ENCODE measurements at regions not wholly inside any gene's neighbourhood (a gene's known extent, or its start where the extent isn't known, plus 50 kb on each side); places are given as distances from the start of the nearest gene placed in this dataset.

DNA sequence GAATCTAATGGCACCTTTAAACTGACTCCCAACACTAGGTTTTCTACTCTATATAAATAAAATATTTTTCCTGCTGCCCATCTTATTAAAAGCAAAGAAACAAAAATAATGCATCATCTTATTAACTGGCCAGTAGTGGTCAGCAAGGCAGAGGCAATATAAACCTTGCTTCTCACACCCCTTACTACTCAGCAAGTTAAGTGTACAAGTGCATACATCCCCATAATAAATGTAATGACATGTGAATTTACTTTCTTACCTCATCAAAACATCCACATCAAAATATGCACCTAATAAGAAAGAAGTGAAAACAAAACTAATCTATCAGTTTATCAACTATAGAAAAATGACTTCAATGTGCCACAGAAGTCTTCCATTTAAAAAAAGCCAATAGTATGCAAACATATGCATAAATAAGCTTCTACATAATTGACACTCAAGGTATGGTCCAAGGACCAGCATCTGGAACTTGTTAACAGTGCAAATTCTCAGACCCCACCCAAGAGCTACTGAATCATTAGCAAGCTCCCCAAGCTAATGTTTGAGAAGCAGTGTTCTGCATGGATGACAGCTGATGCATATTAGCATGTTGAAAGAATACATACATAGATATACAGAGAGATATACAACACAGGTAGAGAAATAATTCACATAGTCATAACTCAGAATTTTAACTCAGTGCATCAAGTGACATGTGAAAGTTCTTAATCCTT lies 182.7 kb downstream of the C7orf25 start:
- TF ChIP-seq, protein P1, sequence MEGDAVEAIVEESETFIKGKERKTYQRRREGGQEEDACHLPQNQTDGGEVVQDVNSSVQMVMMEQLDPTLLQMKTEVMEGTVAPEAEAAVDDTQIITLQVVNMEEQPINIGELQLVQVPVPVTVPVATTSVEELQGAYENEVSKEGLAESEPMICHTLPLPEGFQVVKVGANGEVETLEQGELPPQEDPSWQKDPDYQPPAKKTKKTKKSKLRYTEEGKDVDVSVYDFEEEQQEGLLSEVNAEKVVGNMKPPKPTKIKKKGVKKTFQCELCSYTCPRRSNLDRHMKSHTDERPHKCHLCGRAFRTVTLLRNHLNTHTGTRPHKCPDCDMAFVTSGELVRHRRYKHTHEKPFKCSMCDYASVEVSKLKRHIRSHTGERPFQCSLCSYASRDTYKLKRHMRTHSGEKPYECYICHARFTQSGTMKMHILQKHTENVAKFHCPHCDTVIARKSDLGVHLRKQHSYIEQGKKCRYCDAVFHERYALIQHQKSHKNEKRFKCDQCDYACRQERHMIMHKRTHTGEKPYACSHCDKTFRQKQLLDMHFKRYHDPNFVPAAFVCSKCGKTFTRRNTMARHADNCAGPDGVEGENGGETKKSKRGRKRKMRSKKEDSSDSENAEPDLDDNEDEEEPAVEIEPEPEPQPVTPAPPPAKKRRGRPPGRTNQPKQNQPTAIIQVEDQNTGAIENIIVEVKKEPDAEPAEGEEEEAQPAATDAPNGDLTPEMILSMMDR (IDR thresholded peaks at IDR 0.05; ENCODE audit: poor library complexity, severe bottlenecking), result no peak
- Histone ChIP-seq H3K4me1 (ENCODE audit: insufficient read depth, poor library complexity, severe bottlenecking) (no peaks in the 10 kb centered on the region), H3K4me3 (ENCODE audit: severe bottlenecking) (no peak overlapping the region), H3K9me3 (ENCODE audit: severe bottlenecking) (no peaks in the 10 kb centered on the region), H3K27ac (ENCODE audit: poor library complexity, severe bottlenecking) (no peak overlapping the region), H3K27me3 (ENCODE audit: insufficient read depth, poor library complexity, severe bottlenecking) (no peaks in the 10 kb centered on the region), H3K36me3 (ENCODE audit: low read depth) (no peaks in the 10 kb centered on the region)
- DNase-seq (ENCODE audit: low spot score) (no peak), ATAC-seq (ENCODE audit: low read depth) (no peak)

DNA sequence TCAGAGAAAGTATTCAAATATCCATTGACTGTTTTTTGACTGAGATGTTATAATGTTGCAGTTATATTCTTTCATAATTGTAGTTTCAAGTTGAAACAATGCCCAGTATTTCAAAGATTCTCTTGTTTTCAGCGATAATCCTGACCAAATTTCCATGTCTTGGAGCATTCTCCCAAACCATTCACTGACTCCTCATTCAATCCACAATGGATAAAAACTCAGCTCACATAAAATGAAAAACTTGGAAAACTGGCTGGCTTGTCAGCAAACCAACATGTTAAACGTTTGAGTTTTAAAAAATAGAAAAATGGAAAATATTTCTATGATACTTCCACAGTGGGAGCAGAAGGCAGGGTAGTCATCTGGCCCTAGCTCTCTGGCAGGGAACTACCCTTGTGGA lies 184.4 kb downstream of the C7orf25 start:
- no peaks in the 10 kb centered on the region for H3K4me1 ChIP-seq (ENCODE audit: insufficient read depth, poor library complexity, severe bottlenecking)
- H3K4me3 ChIP-seq (ENCODE audit: severe bottlenecking), result no peak overlapping the region
- TF ChIP-seq, protein P1 (IDR thresholded peaks at IDR 0.05; ENCODE audit: poor library complexity, severe bottlenecking), result no peak
- no peaks in the 10 kb centered on the region for H3K9me3 ChIP-seq (ENCODE audit: severe bottlenecking)
- no peaks in the 10 kb centered on the region for H3K36me3 ChIP-seq (ENCODE audit: low read depth)
- no peaks in the 10 kb centered on the region for H3K27me3 ChIP-seq (ENCODE audit: insufficient read depth, poor library complexity, severe bottlenecking)
- ATAC-seq (ENCODE audit: low read depth), result no peak
- no peak for DNase-seq (ENCODE audit: low spot score)
- H3K27ac ChIP-seq (ENCODE audit: poor library complexity, severe bottlenecking), result no peak overlapping the region

DNA sequence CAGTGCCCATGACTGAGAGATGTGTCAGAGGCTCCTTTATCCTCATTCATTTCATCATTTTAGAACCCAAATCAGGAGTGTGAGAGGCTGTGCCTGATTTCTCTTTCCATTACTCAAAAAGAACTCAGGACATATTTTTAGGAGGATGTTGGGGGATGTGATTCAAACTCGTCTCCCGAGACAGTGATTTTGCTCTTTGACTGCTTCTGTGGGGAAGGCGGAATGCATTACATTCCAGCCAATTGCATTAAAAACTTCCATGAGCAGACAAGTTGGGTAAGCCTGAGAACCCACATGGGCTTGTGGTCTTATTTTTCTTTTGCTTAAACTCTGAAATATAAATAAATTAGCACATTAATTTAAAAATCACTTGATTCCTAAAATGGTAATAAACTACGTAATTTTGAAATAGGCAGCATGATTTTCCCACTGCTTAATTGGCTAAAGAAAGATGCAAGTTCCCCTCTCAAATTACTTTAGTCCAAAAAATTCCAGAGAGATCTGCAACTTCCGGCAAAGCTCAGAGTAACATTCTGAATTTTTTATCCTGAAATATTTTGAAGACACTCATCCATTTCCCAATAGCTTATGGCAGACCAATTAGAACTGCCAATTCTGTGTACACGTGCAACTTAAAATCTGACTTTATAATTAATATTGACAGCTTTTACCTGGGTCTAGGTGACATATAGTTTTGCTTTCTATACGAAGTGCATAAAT lies 185.6 kb downstream of the C7orf25 start:
- ATAC-seq (ENCODE audit: low read depth), result no peak
- no peak overlapping the region for H3K27ac ChIP-seq (ENCODE audit: poor library complexity, severe bottlenecking)
- DNase-seq (ENCODE audit: low spot score), result no peak
- H3K4me1 ChIP-seq (ENCODE audit: insufficient read depth, poor library complexity, severe bottlenecking), result no peaks in the 10 kb centered on the region
- H3K9me3 ChIP-seq (ENCODE audit: severe bottlenecking), result no peaks in the 10 kb centered on the region
- TF ChIP-seq, protein P1 (IDR thresholded peaks at IDR 0.05; ENCODE audit: poor library complexity, severe bottlenecking), result no peak
- H3K27me3 ChIP-seq (ENCODE audit: insufficient read depth, poor library complexity, severe bottlenecking), result no peaks in the 10 kb centered on the region
- H3K4me3 ChIP-seq (ENCODE audit: severe bottlenecking), result no peak overlapping the region
- H3K36me3 ChIP-seq (ENCODE audit: low read depth), result no peaks in the 10 kb centered on the region

DNA sequence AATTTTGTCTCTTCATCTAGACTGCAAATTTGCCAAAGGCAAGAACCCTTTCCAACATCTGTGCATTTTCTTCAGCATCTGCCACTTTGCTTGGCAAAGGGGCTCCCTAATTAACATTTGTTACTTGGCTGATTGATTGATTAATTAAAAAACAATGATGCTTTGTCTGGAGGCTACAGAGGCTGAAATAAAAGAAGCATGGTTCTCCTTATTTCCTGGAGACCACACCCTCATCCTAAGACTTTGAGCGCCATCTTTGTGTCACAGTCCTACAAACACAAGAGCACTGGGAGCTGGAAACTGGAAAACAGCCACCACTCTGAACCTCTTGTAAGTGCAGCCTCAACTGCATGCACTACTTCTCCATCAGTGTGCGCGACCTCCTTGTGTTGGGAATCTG lies 189.2 kb downstream of the C7orf25 start:
- H3K4me1 ChIP-seq (ENCODE audit: insufficient read depth, poor library complexity, severe bottlenecking), result no peaks in the 10 kb centered on the region
- no peak for DNase-seq (ENCODE audit: low spot score)
- ATAC-seq (ENCODE audit: low read depth), result no peak

More for the DNA sequence above, 189.2 kb downstream of the C7orf25 start:
- Histone ChIP-seq H3K9me3 (ENCODE audit: severe bottlenecking) (no peaks in the 10 kb centered on the region), H3K36me3 (ENCODE audit: low read depth) (no peaks in the 10 kb centered on the region), H3K27ac (ENCODE audit: poor library complexity, severe bottlenecking) (no peak overlapping the region), H3K27me3 (ENCODE audit: insufficient read depth, poor library complexity, severe bottlenecking) (no peaks in the 10 kb centered on the region), H3K4me3 (ENCODE audit: severe bottlenecking) (no peak overlapping the region)
- TF ChIP-seq, protein P1 (IDR thresholded peaks at IDR 0.05; ENCODE audit: poor library complexity, severe bottlenecking), result no peak

All from RWPE2 (cell line).